Nephron progenitor cell (in vitro differentiated cells): ENCODE measurements at regions not wholly inside any gene's neighbourhood (a gene's known extent, or its start where the extent isn't known, plus 50 kb on each side); places are given as distances from the start of the nearest gene placed in this dataset.
"Not testable (repeated sequence)": the region's sequence is repeated elsewhere in the genome, so short reads cannot be mapped to it uniquely, and the experiment has no call there.

Experiments used
- DNase-seq: peaks from one replicate; pipeline ENCODE4 v3.0.0; 2021
- H3K27ac Mint-ChIP-seq: 2 replicates; pipeline ENCODE4 v1.8.0; 2021; ENCODE audit warnings: mild to moderate bottlenecking, moderate library complexity, mixed read lengths
- H3K27me3 Mint-ChIP-seq: 2 replicates; pipeline ENCODE4 v1.8.0; 2021; ENCODE audit warnings: mild to moderate bottlenecking, low read depth, mixed read lengths; ENCODE audit not compliant: poor library complexity
- H3K36me3 Mint-ChIP-seq: 2 replicates; pipeline ENCODE4 v1.8.0; 2021; ENCODE audit warnings: low read depth, mixed read lengths
- H3K4me1 Mint-ChIP-seq: 2 replicates; pipeline ENCODE4 v1.8.0; 2021; ENCODE audit warnings: mixed read lengths
- H3K4me3 Mint-ChIP-seq: 2 replicates; pipeline ENCODE4 v1.8.0; 2021; ENCODE audit warnings: mild to moderate bottlenecking, moderate library complexity, mixed read lengths
- H3K9me3 Mint-ChIP-seq: 2 replicates; pipeline ENCODE4 v1.8.0; 2021; ENCODE audit warnings: mild to moderate bottlenecking, moderate library complexity, mixed read lengths
- TF ChIP-seq, protein P1 (sequence below): fragments of 200-600 bp; sonication (generic); IDR thresholded peaks from 2 replicates; pipeline ENCODE4 v1.5.0; 2021; ENCODE audit warnings: antibody characterized with exemption

DNA sequence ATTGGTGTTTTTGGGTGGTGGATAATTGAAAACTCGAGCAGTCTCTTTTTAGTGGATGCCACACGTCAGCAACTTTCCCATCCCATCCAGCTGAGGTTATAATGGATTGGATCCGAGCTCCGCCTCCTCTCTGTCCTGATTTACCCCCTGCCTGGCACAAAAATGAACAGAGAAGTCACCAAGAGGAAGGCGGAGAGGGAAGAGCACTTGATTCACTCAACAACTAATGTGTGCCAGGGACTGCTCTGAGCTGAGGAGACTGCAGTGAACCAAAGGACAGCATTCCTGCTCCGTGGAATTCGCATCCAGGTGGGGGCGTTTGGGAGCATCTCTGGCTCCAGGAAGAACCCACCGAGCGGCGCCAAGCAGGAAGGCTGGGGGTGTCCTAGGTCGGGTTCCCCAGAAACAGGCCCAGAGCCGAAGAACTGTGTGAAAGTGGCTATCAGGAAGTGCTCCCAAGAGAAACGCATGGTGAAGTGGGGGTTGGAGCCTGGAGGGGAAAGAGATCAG, 95.8 kb upstream of the NAA20 start:
- Mint-ChIP-seq H3K9me3 (no peaks in the 10 kb centered on the region), H3K4me3 (no peak overlapping the region), H3K27ac (peak overlapping the region; percentile 95), H3K4me1 (peaks cover 18% of the 10 kb centered on the region), H3K27me3 (no peaks in the 10 kb centered on the region), H3K36me3 (no peaks in the 10 kb centered on the region)
- TF ChIP-seq, protein P1, sequence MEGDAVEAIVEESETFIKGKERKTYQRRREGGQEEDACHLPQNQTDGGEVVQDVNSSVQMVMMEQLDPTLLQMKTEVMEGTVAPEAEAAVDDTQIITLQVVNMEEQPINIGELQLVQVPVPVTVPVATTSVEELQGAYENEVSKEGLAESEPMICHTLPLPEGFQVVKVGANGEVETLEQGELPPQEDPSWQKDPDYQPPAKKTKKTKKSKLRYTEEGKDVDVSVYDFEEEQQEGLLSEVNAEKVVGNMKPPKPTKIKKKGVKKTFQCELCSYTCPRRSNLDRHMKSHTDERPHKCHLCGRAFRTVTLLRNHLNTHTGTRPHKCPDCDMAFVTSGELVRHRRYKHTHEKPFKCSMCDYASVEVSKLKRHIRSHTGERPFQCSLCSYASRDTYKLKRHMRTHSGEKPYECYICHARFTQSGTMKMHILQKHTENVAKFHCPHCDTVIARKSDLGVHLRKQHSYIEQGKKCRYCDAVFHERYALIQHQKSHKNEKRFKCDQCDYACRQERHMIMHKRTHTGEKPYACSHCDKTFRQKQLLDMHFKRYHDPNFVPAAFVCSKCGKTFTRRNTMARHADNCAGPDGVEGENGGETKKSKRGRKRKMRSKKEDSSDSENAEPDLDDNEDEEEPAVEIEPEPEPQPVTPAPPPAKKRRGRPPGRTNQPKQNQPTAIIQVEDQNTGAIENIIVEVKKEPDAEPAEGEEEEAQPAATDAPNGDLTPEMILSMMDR, result no peak
- DNase-seq, result no peak

DNA sequence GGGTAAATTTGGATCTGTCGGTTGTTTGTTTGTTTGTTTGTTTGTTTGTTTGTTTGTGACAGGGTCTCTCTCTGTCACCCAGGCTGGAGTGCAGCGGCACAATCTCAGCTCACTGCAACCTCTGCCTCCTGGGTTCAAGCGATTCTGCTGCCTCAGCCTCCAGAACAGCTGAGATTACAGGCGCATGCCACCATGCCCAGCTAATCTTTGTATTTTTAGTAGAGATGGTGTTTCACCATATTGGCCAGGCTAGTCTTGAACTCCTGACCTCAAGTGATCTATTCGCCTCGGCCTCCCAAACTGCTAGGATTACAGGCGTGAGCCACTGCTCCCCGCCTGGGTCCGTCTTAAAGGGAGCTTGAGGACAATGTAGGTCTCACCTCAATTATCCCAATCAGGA, 95.3 kb upstream of the NAA20 start:
- H3K4me3 Mint-ChIP-seq, DNase-seq, H3K36me3 Mint-ChIP-seq, H3K9me3 Mint-ChIP-seq, H3K27ac Mint-ChIP-seq, H3K27me3 Mint-ChIP-seq: not testable (repeated sequence)
- H3K4me1 Mint-ChIP-seq, result peaks cover 18% of the 10 kb centered on the region

DNA sequence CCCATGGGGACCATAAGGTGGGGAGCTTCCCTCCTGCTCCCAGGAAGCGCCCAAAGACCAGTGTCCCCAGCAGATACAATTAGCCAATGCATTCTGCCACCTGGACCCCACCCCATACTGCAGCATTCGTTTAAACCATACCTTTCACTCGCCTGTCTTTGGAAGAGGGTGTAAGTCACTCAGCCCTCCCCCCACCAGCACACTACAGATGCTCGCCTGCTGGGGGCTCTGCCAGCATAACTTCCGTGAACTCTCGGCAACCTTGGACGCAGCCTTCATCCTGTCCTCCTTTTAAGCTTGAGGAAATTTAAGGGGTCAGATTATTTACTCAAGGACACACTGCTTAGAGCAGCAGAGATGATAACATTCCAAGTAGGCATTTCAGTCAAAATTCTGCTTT, 94.4 kb upstream of the NAA20 start:
- Mint-ChIP-seq H3K27me3 (no peaks in the 10 kb centered on the region), H3K27ac (no peak overlapping the region), H3K9me3 (no peaks in the 10 kb centered on the region), H3K4me1 (peaks cover 17% of the 10 kb centered on the region), H3K36me3 (no peaks in the 10 kb centered on the region), H3K4me3 (no peak overlapping the region)
- DNase-seq, result no peak
- TF ChIP-seq, protein P1, result no peak

DNA sequence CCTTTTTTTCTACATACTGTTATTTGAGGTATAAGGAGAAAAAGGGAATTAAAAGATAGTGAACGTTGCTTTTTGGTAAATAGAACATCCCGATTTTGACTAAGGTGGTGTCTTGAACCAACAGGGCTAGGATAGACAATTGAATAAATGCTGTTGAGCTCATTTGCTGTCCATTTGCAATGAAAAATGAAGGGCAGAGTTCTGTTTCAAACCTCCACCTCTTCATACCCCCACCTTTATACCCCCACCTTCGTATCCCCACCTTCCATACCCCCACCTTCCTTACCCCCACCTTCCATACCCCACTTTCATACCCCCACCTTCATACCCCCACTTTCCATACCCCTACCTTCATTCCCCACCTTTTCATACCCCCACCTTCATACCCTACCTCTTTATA, 93.4 kb upstream of the NAA20 start:
- H3K4me1 Mint-ChIP-seq, result peaks cover 13% of the 10 kb centered on the region
- no peak overlapping the region for H3K4me3 Mint-ChIP-seq
- TF ChIP-seq, protein P1, result no peak
- H3K36me3 Mint-ChIP-seq, result no peaks in the 10 kb centered on the region
- no peak for DNase-seq
- H3K27me3 Mint-ChIP-seq, result no peaks in the 10 kb centered on the region
- no peak overlapping the region for H3K27ac Mint-ChIP-seq
- no peaks in the 10 kb centered on the region for H3K9me3 Mint-ChIP-seq

DNA sequence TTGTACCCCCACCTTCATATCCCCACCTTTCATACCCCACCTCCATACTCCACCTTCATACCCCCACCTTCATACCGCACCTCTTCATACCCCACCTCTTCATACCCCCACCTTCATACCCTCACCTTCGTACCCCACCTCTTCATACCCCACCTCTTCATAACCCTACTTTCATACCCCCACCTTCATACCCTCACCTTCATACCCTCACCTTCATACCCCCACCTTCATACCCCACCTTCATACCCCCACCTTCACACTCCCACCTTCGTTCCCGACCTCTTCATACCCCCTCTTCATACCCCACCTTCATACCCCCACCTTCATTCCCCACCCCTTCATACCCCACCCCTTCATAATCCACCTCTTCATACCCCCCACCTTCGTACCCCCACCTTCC, 92.9 kb upstream of the NAA20 start:
- DNase-seq, result no peak
- no peak overlapping the region for H3K27ac Mint-ChIP-seq
- no peaks in the 10 kb centered on the region for H3K9me3 Mint-ChIP-seq
- H3K4me3 Mint-ChIP-seq, result no peak overlapping the region
- no peaks in the 10 kb centered on the region for H3K27me3 Mint-ChIP-seq
- H3K4me1 Mint-ChIP-seq, result peaks cover 15% of the 10 kb centered on the region
- TF ChIP-seq, protein P1, result no peak
- H3K36me3 Mint-ChIP-seq, result no peaks in the 10 kb centered on the region

DNA sequence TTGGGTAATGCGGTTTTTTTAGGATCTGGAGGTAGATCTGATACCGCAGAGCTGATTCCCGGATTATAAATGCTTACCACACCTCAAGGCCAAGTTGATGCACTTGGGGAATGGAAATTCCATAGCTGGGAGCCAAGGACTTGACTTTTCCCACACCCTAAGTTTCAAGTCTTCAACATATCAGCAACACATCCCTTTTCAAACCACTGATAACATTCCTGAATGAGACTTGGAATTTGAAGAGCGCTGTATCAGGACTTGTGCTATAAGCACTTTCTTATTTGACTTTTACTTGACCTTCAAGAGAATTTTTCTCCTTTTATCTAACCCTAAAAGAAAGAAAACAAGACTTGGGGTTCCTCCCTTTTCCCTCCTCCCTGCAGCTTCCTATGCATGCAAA, 90.6 kb upstream of the NAA20 start:
- Mint-ChIP-seq H3K27me3 (no peaks in the 10 kb centered on the region), H3K4me1 (peaks cover 15% of the 10 kb centered on the region), H3K27ac (no peak overlapping the region), H3K9me3 (no peaks in the 10 kb centered on the region), H3K4me3 (no peak overlapping the region), H3K36me3 (peaks cover 5% of the 10 kb centered on the region)
- TF ChIP-seq, protein P1, result no peak
- no peak for DNase-seq
